Loucy (cell line): ENCODE measurements at regions not wholly inside any gene's neighbourhood (a gene's known extent, or its start where the extent isn't known, plus 50 kb on each side); places are given as distances from the start of the nearest gene placed in this dataset.
"Not testable (repeated sequence)": the region's sequence is repeated elsewhere in the genome, so short reads cannot be mapped to it uniquely, and the experiment has no call there.

Experiments
- EZH2phosphoT487 ChIP-seq: fragments of 200-600 bp; IDR thresholded peaks from 2 replicates; pipeline ENCODE4 v1.6.1; 2018; ENCODE audit warnings: antibody characterized with exemption, mild to moderate bottlenecking, moderate library complexity, borderline replicate concordance
- TF ChIP-seq, protein P1 (sequence below): fragments of 200-600 bp; sonication (generic); conservative IDR thresholded peaks from 2 replicates; pipeline ENCODE4 v1.5.1; 2014; ENCODE audit warnings: mild to moderate bottlenecking, antibody characterized with exemption, low read length

- TF ChIP-seq, protein P1, sequence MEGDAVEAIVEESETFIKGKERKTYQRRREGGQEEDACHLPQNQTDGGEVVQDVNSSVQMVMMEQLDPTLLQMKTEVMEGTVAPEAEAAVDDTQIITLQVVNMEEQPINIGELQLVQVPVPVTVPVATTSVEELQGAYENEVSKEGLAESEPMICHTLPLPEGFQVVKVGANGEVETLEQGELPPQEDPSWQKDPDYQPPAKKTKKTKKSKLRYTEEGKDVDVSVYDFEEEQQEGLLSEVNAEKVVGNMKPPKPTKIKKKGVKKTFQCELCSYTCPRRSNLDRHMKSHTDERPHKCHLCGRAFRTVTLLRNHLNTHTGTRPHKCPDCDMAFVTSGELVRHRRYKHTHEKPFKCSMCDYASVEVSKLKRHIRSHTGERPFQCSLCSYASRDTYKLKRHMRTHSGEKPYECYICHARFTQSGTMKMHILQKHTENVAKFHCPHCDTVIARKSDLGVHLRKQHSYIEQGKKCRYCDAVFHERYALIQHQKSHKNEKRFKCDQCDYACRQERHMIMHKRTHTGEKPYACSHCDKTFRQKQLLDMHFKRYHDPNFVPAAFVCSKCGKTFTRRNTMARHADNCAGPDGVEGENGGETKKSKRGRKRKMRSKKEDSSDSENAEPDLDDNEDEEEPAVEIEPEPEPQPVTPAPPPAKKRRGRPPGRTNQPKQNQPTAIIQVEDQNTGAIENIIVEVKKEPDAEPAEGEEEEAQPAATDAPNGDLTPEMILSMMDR: not testable (repeated sequence)
- not testable (repeated sequence) for TF ChIP-seq EZH2phosphoT487
Observed at GRCh38 chr6:170055797-170056196, 235.1 kb downstream of the DLL1 start.
